H1 (cell line): ENCODE measurements at regions not wholly inside any gene's neighbourhood (a gene's known extent, or its start where the extent isn't known, plus 50 kb on each side); places are given as distances from the start of the nearest gene placed in this dataset.

Experiments
- EP300 ChIP-seq, 2 experiments: IDR thresholded peaks; 1 replicate in 1 of 2; 2 replicates in 1 of 2; pipeline ENCODE4 v1.6.1; 2011 to 2012; ENCODE audit warnings: low read depth in 2 of 2, low read length in 2 of 2, mild to moderate bottlenecking in 2 of 2, borderline replicate concordance in 1 of 2, inconsistent platforms in 1 of 2, moderate library complexity in 1 of 2
- EZH2 ChIP-seq: fragments of 200-600 bp; sonication (generic); IDR thresholded peaks from 2 replicates; pipeline ENCODE4 v1.7.1; 2012; ENCODE audit warnings: low read depth, mild to moderate bottlenecking, moderate library complexity, low read length, inconsistent platforms; ENCODE audit not compliant: severe bottlenecking
- GTF2F1 ChIP-seq: IDR thresholded peaks from 2 replicates; pipeline ENCODE4 v1.6.1; 2012; ENCODE audit warnings: low read depth, low read length, improper control_type of control experiment, borderline replicate concordance
- POLR2A ChIP-seq, 2 experiments: IDR thresholded peaks; 1 replicate in 1 of 2; 2 replicates in 1 of 2; pipeline ENCODE4 v1.6.1; 2011; ENCODE audit warnings: low read depth in 2 of 2, low read length in 2 of 2, mild to moderate bottlenecking in 2 of 2; ENCODE audit errors: control extremely low read depth in 1 of 2
- SUZ12 ChIP-seq: fragments of 200-600 bp; sonication (generic); IDR thresholded peaks from 2 replicates; pipeline ENCODE4 v1.6.1; 2012; ENCODE audit warnings: mild to moderate bottlenecking, inconsistent platforms, low read length, moderate library complexity, mixed read lengths
- TAF1 ChIP-seq: IDR thresholded peaks from 2 replicates; pipeline ENCODE4 v1.6.1; 2011; ENCODE audit warnings: mild to moderate bottlenecking, low read depth, low read length
- YY1 ChIP-seq: IDR thresholded peaks from 2 replicates; pipeline ENCODE4 v1.6.1; 2011; ENCODE audit warnings: low read depth, mild to moderate bottlenecking, low read length
- TF ChIP-seq, protein P1 (sequence below): IDR thresholded peaks from 2 replicates; pipeline ENCODE4 v1.6.1; 2012; ENCODE audit warnings: inconsistent platforms
- TF ChIP-seq, protein P2 (sequence below), 3 experiments: IDR thresholded peaks; 1 replicate in 2 of 3; 2 replicates in 1 of 3; pipeline versions ENCODE4 v1.5.1 to v1.6.1; 2011; ENCODE audit warnings: low read length in 3 of 3, mild to moderate bottlenecking in 3 of 3, inconsistent platforms in 2 of 3, low read depth in 1 of 3, moderate library complexity in 1 of 3; ENCODE audit not compliant: insufficient read depth in 1 of 3; ENCODE audit errors: control extremely low read depth in 1 of 3

DNA sequence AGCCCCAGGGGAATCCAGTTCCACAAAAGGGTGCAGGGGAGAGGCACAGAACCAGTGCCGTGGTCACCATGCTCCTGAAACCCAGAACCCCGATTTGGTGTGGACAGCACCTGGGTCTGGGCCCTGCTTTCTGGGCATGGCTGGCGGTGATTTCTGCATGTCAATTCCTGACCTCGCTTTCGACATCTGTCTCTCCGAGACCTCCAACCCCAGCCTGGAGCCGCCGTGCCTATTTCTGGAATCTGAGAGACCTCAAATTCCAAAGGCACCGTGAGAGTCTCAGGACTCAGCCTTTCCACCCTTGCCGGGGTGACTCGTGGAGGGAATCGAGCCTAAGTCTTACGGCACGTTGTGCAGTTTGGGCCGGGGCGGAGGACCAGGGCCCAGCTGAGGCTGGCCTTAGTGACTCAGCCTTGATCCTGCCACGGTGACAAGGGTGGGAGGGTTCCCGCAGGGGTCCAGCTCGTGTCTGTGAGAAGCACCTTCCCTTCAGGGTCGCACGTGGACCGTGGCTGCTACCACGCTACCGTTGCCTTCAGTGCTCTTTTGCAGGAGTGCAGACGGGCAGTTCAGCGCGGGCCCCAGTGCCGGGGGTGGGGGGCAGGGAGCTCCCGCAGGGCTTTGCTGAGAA, 133.7 kb downstream of the PXDC1 start:
- TF ChIP-seq, protein P1, sequence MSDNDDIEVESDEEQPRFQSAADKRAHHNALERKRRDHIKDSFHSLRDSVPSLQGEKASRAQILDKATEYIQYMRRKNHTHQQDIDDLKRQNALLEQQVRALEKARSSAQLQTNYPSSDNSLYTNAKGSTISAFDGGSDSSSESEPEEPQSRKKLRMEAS: no peak
- TF ChIP-seq, protein P2, sequence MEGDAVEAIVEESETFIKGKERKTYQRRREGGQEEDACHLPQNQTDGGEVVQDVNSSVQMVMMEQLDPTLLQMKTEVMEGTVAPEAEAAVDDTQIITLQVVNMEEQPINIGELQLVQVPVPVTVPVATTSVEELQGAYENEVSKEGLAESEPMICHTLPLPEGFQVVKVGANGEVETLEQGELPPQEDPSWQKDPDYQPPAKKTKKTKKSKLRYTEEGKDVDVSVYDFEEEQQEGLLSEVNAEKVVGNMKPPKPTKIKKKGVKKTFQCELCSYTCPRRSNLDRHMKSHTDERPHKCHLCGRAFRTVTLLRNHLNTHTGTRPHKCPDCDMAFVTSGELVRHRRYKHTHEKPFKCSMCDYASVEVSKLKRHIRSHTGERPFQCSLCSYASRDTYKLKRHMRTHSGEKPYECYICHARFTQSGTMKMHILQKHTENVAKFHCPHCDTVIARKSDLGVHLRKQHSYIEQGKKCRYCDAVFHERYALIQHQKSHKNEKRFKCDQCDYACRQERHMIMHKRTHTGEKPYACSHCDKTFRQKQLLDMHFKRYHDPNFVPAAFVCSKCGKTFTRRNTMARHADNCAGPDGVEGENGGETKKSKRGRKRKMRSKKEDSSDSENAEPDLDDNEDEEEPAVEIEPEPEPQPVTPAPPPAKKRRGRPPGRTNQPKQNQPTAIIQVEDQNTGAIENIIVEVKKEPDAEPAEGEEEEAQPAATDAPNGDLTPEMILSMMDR (IDR thresholded peaks at IDR 0.05; ENCODE audit: control extremely low read depth in 1 of 3, insufficient read depth in 1 of 3, low read depth in 1 of 3, low read length in 3 of 3): no peak
- TF ChIP-seq YY1 (no peak), EZH2 (no peak), POLR2A (IDR thresholded peaks at IDR 0.05; ENCODE audit: control extremely low read depth in 1 of 2, low read depth in 2 of 2, low read length in 2 of 2) (no peak), GTF2F1 (no peak), EP300 (IDR thresholded peaks at IDR 0.05; ENCODE audit: borderline replicate concordance in 1 of 2, low read depth in 2 of 2, low read length in 2 of 2) (no peak), SUZ12 (no peak), TAF1 (no peak)
